Posterior cingulate gyrus (tissue), 11 donors: ENCODE measurements at regions not wholly inside any gene's neighbourhood (a gene's known extent, or its start where the extent isn't known, plus 50 kb on each side); places are given as distances from the start of the nearest gene placed in this dataset.

Experiments
- DNase-seq, 10 donors: peaks; one replicate each; pipeline versions ENCODE4 v3.0.0 to v3.0.0-alpha.2; 2020 to 2021; ENCODE audit warnings: mixed read lengths in 3 of 10
- intact Hi-C: fragments of 100-400 bp; cut with DNase I; formaldehyde crosslinking; loops from one replicate; pipeline ENCODE4 v1.15.1; 2023

DNA sequence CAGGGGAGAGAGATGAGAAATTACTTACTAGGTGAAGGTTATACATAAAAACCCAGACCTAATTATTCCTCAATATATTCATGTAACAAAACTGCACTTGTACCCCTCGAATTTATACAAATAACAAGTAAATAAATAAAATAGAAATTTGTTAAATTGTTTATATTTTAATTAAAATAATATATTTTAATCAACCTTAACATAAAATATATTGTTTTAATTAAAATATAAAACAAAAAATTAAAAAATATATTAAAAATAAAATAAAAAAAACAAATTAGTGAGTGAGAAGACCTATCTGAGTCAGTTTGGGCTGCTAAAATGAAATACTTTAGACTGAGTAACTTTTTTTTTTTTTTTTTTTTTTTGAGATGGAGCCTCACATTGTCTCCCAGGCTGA is 87.4 kb upstream of the PCDH7 start:
- no peak for DNase-seq
- intact Hi-C loops: no loop called here

DNA sequence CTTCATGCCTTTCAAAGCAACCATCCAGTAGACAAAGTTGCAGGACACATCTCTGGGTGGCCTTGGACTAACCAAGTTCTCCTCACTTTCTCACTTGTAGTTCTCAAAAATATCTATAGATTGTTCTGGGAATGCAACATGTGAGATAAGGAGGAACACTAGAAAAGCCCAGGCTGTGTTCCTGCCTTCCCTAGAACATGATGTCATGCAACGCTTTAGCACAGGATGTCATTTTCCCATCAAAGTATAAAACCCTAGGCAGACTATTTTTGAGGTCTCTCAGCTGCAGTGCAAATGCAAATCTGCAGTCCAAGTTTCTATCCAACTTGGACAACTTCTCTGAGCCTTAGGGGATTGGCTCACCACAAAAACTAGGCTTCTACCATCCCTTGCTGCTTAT is 78.8 kb upstream of the PCDH7 start:
- DNase-seq: no peak
- intact Hi-C loops: no loop called here

- intact Hi-C loops: no loop called here
- DNase-seq: no peak
Observed at GRCh38 chr4:30642567-30642966, 77.6 kb upstream of the PCDH7 start.

DNA sequence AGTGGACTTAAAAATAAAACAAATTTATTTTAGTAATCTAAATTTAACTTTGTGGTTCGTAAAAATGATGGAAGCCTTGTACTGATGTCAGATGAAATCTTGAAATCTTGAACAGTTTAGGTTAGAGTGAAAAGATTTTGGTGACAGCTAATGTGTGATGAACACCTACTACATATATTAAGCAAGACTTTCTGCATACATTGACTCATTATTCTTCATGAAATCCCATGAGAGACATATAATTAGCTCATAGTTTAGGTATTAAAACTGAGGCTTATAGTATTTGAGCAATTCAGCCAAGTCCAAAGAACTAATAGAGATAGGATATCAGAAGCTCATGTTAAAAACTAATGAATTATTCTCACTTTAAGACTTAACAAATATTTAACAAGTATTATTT is 66.9 kb upstream of the PCDH7 start:
- intact Hi-C loops: no loop called here
- DNase-seq: no peak

DNA sequence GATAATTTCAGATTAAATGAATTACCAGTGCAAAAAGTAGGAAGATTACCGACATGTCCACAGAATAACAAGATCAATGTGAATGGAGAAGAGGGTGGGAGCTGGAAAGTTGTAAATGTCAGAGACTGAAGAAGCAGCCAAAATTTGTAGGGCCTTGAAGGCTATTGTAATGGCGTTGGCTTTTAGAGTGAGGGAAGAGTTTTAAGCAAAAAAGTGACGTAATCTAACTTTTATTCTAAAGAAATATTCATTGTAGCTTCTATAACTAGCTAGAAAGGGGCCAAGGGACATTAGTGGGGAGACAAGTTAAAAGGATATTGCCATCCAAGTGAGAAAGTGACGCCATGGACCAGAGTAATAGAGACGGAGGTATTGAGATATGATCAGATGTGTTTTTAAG is 63.3 kb upstream of the PCDH7 start:
- intact Hi-C loops: no loop called here
- DNase-seq: no peak

DNA sequence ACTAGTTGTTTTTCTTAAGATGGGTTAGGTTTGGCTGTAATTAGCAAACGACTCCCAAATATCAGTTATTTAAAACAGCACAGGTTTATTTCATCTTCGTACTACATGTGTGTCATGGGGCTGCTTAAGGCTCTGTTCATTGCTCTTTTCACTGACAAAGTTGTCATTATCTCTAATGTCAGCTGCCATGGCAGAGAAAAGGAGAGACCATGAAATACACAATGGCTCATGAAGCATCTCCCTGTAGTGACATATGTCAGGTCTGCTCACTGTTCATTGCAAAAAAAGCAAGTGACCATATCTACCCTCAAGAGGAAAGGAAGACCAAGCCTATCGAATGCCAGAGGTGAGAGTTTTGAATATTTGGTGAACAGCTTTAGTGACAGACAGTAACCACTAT is 52.2 kb upstream of the PCDH7 start:
- intact Hi-C loops: no loop called here
- DNase-seq: no peak

DNA sequence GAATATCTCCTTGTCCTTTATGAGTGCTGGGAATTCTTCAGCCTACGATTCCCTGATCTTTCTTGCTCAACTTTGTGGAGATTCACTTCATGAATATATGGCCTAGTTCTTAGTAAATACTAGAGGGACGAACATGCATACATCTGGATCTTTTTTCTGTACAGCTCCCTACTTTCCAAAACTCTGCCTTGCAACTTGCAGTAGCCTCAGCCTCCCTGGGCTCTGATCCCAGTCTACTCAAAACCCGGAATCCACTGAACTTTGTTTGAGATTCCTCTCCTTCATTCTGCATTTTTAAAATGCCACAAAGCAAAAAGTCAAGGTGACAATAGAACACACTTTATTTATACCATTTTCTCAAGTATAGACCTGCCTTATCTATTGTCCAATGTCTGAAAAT is 50.0 kb upstream of the PCDH7 start:
- intact Hi-C loops: no loop called here
- no peak for DNase-seq
